ENCODE measurements at regions not wholly inside any gene's neighbourhood (a gene's known extent, or its start where the extent isn't known, plus 50 kb on each side); places are given as distances from the start of the nearest gene placed in this dataset.

DNA sequence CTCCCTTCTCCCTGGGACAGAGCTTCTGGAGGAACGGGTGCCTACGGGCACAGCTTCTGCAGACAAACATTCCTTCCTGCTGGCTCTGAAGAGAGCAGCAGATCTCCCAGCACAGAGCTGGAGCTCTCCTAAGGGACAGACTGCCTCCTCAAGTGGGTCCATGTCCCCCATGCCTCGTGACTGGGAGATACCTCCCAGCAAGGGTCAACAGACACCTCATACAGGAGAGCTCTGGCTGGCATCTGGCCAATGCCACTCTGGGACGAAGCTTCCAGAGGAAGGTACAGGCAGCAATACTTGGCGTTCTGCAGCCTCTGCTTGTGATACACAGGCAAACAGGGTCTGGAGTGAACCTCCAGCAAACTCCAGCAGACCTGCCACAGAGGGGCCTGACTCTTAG is 227.9 kb downstream of the SPATA31D1 start:
- DNase-seq (ENCODE audit: low spot score), result no peak

GRCh38 chr9:82223442-82223841 is 234.9 kb downstream of the SPATA31D1 start:
- no peak for DNase-seq (ENCODE audit: low spot score)

DNA sequence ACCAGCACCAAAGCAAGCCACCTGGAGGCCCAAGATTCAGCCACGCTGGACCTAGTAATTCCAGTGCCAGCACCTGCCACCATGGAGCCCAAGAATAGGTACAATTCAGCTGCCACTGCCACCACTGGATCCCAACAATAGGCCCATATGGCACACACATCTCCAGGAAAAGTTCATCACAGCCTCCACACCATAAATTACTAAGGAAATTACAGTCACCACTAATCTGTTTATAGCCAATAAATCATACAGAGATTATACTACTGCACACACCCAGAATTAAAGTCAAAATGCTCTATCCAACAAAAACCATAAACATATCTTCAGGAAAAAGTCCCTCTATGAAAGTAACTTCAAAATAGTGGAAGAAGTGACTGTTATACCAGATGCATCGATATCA is 242.8 kb downstream of the SPATA31D1 start:
- no peak for DNase-seq (ENCODE audit: low spot score)

DNA sequence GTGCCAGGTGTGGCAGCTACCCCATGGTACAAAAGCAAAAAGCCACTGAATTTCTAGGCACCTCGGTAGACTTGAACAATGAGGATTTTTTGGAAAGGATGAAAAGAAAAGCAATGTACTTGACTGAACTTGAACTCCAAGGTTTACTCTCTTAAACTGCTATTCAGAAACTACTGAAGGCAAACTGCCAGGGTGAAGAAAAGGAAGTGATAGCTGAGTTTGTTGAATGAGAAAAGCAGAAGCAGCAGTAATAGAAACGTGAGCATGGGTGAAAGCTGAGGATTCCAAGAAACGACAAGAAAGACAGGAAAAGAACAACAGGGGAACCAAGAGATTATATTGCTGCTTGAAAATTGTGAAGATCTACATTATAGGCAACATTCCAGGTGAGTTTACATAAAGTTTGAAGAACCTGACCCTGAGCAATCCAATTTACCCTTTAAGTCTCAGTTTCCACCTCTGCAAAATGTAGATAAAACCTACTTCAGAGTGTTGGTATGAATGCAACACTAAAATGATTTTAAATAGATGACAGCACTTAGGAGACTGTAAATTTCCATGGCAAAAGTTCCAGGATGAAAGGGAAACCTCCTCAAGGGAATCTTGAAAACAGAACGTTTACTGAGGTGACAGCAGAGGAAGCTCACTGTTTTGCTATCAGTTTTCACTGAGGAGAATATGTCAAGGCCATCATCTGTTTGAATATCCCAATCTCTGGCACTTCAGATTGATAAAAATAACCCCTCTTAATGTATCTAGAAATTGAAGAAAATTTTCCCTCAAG is 245.8 kb downstream of the SPATA31D1 start:
- DNase-seq (ENCODE audit: low spot score), result no peak

GRCh38 chr9:82242285-82242963 is 253.9 kb downstream of the SPATA31D1 start:
- no peak for DNase-seq (ENCODE audit: low spot score)

DNA sequence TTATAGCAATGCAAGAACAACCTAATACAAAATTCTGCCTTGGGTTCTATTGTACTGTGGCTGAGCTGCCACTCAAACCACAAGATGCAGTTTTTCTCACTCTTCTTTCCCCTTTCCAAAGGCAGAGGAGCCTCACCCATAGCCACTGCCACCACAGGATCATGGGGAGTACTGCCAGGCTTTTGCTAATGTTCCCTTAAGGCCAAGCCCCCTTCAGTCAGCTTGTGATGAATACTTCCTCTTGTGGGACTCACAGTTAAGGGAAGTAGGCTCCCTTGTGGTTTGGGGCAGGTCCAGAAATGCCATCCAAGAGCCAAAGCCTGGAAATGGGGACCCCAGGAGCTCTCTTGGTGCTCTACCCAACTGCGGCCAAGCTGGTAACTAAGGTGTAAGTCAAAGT is 258.7 kb downstream of the SPATA31D1 start:
- no peak for DNase-seq (ENCODE audit: low spot score)

DNA sequence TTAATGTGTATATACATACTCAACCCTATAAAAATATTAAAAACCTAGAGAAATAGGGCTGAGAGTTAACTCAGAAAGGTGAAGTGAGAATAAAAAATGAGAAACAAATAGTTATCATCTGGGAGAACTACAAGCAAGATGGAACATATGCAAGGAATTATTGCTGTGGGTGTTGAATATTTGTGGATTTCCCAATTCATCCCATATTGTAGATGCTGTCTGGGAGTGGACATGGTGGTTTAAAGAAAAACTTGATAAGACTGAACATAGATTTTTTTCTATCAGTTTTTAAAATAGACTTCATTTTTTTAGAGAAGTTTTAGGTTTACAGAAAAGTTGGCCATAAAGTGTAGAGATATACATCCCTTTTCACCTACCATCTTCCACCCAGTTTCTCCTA is 263.5 kb downstream of the SPATA31D1 start:
- no peak for DNase-seq (ENCODE audit: low spot score)

GRCh38 chr9:82254646-82255367 is 266.2 kb downstream of the SPATA31D1 start:
- DNase-seq (ENCODE audit: low spot score), result no peak

- no peak for DNase-seq (ENCODE audit: low spot score)
Observed at GRCh38 chr9:82255481-82256176, 267.1 kb downstream of the SPATA31D1 start.

GRCh38 chr9:82260691-82261090 is 272.1 kb downstream of the SPATA31D1 start:
- no peak for DNase-seq (ENCODE audit: low spot score)

GRCh38 chr9:82263619-82264018 is 275.0 kb downstream of the SPATA31D1 start:
- no peak for DNase-seq (ENCODE audit: low spot score)

DNA sequence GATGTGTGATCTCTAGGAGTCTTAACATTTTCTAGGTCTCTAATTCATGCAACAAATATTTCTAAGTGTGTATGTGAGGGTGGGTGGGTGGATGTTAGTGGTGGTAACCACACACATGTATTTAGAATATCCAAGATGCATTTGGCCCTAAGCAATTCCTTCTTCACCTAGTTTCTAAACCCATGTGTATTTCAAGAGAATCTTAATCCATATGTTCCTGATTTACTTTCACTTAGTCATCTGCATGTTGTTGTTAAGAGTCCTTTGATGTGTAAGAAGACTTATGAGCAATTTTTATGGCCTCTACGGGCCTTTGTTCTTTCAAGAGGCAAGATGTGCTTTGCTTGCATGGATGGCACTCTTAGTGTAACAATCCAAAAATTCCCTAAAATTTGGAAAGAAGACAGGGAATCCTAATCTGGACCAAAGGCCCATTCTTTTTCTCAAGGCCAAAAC is 282.6 kb downstream of the SPATA31D1 start:
- no peak for DNase-seq (ENCODE audit: low spot score)

DNA sequence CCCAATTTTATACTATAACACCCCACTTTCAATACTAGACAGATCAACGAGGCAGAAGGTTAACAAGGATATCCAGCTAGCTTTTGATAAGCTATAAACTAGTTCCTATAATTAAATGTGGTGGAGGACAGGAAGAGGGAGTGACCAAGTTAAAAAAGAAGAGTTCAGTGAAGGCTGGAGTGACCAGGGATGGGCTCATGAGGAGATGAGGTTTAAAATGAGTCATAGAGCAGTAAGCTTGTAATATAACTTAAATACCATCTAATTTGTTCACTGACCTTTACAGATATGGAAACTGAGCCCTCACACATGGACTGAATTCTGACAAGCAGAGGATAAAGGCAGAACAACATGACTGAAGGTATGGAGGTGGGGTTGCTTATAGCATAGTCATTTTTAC is 284.5 kb downstream of the SPATA31D1 start:
- no peak for DNase-seq (ENCODE audit: low spot score)

GRCh38 chr9:82275258-82275927 is 286.8 kb downstream of the SPATA31D1 start:
- DNase-seq (ENCODE audit: low spot score), result no peak

DNA sequence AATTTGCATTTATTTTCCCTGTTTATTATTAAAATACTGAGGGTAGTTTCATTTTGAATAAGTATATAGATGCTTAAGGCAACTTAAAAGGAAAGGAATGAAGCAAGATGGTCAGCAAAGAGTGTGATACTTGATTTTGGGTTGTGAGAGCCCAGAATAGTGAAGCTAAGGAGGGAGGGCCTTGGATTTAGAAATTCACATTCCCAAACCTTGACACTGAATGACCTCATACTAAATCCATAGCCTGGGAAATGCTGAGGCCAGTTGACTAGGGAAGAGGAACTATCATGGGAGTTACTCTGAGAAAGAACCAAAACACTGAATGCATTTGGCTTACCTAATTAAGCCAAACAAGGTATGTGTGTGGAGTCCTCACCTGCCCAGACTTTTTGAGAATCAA is 292.5 kb downstream of the SPATA31D1 start:
- no peak for DNase-seq (ENCODE audit: low spot score)

GRCh38 chr9:82284758-82285157 is 296.2 kb downstream of the SPATA31D1 start:
- no peak for DNase-seq (ENCODE audit: low spot score)

DNA sequence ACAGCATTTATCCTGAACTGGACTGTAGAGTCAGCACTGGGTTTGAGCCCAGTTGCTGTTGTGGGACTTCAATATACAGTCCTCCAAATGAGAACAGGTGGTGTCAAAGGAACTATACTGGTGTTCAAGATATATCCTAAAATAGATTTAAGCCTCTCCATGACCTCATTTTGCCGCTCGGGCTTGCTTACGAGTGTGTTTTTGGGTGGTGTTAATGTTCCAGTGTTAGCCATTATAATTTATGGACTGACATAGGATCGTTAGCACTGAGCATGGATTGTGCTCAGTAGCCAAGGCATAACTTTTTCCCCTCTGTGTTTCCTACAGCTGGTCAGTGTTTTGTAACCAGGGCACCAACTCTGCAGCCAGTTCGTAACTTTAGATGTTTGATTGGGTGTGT is 306.6 kb downstream of the SPATA31D1 start:
- no peak for DNase-seq (ENCODE audit: low spot score)

DNA sequence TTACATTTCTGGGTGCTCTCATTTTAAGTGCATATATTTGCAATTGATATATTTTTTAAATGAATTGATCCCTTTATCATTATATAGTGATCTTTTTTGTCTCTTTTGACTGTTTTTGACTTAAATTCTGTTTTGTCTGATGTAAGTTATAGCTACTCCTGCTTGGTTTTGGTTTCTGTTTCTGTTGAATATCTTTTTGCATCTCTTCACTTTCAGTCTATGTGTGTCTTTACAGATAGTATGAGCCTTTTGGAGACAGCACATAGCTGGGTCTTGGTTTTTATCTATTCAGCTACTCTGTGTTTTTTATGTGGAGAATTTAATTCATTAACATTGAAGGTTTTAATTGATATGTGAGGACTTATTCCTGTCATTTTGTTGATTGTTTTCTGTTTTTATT is 311.3 kb downstream of the SPATA31D1 start:
- no peak for DNase-seq (ENCODE audit: low spot score)

DNA sequence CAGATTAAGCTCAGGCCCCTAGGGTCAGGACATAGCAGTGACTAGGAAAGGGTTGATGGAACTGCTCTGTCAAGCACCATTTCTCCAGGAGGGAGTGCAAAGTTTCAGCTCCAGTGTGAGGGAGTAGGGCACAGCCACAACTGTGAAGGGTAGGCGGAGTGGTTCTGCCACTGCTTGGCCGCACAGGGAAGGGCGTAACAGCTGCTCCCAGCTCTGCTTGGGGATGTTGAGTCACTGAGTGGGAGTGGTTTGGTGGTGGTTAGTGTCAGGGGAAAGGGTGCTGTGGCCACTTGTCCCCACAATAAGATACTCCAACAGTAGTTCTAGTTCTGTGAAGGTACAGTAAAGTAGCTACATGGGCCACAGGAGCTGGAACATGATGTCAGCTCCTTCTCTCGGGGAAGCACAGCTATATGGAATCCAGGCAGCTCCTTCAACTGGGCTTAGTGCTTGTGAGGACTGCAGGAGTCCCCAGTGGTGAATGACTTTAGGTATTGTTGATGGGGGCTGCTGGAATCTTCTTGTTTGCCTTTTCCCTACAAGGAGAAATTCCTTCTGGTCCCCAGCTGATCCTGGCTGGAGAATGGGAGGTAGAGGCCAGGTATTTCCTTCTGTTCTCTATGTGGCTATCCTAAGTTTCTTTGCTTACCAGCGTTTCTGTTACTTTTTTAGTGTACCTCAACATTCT is 314.5 kb downstream of the SPATA31D1 start:
- no peak for DNase-seq (ENCODE audit: low spot score)

DNA sequence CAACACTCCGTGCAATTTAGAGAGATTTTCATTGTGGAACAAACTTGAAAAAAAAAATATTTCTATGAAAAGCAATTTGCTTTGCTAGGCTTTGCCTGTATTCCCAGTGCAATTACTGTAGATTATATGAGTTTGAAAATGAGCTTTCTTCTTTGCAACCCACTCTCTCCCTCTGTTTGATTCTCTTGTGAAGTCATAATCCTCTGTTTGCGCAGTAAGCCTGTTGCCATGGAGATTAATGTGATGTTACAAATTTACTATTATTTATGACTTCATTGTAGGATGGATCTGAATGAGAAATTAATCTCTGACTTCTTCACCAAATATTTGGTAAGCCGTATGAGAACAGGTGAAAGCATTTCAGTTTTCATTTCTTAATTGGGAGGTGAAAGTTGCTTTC is 320.3 kb downstream of the SPATA31D1 start:
- DNase-seq (ENCODE audit: low spot score), result no peak

- no peak for DNase-seq (ENCODE audit: low spot score)
Observed at GRCh38 chr9:82313697-82314096, 325.1 kb downstream of the SPATA31D1 start.
